ENCODE measurements at regions not wholly inside any gene's neighbourhood (a gene's known extent, or its start where the extent isn't known, plus 50 kb on each side); places are given as distances from the start of the nearest gene placed in this dataset.

DNA sequence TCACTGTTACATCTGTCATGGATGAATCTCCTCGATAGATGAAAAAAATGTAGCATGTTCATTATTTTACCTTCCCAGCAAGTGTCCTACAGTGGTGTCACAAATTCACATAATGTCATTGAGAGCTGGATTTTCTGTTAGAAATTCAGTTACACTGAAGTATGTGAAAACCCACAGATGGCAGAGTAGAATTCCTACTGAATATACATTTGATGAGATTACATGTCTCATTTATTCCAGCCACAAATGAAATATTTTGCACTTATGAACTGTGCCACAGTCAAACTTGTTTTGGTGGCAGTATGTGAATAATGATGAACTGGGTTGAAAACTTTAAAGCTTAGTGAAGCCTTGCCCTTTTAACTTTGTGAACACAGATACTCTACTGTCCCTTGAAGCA, 301.9 kb upstream of the DPYD start:
- Histone ChIP-seq H3K4me3 (no peak overlapping the region), H3K4me1 (no peaks in the 10 kb centered on the region), H3K27me3 (ENCODE audit: low read depth) (no peaks in the 10 kb centered on the region), H3K9me3 (replicated peaks) (no peaks in the 10 kb centered on the region), H3K27ac (replicated peaks) (no peak overlapping the region), H3K36me3 (no peaks in the 10 kb centered on the region)
- TF ChIP-seq, protein P1, sequence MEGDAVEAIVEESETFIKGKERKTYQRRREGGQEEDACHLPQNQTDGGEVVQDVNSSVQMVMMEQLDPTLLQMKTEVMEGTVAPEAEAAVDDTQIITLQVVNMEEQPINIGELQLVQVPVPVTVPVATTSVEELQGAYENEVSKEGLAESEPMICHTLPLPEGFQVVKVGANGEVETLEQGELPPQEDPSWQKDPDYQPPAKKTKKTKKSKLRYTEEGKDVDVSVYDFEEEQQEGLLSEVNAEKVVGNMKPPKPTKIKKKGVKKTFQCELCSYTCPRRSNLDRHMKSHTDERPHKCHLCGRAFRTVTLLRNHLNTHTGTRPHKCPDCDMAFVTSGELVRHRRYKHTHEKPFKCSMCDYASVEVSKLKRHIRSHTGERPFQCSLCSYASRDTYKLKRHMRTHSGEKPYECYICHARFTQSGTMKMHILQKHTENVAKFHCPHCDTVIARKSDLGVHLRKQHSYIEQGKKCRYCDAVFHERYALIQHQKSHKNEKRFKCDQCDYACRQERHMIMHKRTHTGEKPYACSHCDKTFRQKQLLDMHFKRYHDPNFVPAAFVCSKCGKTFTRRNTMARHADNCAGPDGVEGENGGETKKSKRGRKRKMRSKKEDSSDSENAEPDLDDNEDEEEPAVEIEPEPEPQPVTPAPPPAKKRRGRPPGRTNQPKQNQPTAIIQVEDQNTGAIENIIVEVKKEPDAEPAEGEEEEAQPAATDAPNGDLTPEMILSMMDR (IDR thresholded peaks at IDR 0.05; ENCODE audit: borderline replicate concordance): no peak
- DNase-seq: no peak
- intact Hi-C loops (cut with micrococcal nuclease): no loop called here

DNA sequence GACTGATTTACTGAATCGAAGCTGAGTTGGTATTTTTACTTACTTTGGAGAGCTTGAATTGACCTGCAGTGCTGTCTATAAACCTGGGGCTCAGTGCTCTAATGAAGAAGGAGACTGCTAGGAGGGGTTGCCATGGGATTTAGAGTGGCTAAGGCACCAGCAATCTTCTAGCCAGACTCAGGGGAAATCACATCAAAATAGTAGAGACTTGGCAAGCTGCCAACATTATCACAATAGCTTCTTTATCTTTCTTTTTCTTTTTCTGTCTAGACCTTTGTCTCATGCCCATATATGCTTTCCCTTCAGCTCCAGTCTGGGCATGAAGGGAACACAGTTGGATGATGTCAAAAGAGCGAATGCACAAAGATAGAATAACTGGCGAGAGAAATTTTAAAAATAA, 301.1 kb upstream of the DPYD start:
- Histone ChIP-seq H3K27ac (replicated peaks) (no peak overlapping the region), H3K4me3 (no peak overlapping the region), H3K36me3 (no peaks in the 10 kb centered on the region), H3K27me3 (ENCODE audit: low read depth) (no peaks in the 10 kb centered on the region), H3K9me3 (replicated peaks) (no peaks in the 10 kb centered on the region), H3K4me1 (no peaks in the 10 kb centered on the region)
- intact Hi-C loops (cut with micrococcal nuclease): no loop called here
- TF ChIP-seq, protein P1 (IDR thresholded peaks at IDR 0.05; ENCODE audit: borderline replicate concordance): no peak
- DNase-seq: no peak

DNA sequence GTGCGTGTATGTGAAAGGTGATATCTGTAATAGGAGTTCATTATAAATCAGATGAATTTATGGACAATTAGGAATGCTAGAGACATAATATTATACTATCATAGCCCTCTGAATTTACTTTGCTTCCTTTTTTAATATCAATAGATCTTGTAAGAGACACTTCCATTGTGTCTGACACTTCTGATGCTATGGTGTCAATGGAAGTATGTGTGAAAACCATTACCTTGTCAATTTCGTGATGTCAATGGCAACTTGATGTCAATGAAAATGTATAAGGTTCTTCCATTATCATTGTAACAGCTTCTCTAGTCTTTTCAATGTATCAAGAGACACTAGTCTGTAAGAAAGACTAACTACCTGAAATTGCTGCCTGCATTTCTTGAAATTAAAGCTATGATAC, 296.8 kb upstream of the DPYD start:
- H3K4me3 ChIP-seq: no peak overlapping the region
- intact Hi-C loops (cut with micrococcal nuclease): no loop called here
- no peak for DNase-seq
- no peaks in the 10 kb centered on the region for H3K4me1 ChIP-seq
- no peak overlapping the region for H3K27ac ChIP-seq (replicated peaks)
- TF ChIP-seq, protein P1 (IDR thresholded peaks at IDR 0.05; ENCODE audit: borderline replicate concordance): no peak
- H3K9me3 ChIP-seq (replicated peaks): no peaks in the 10 kb centered on the region
- H3K36me3 ChIP-seq: no peaks in the 10 kb centered on the region
- H3K27me3 ChIP-seq (ENCODE audit: low read depth): no peaks in the 10 kb centered on the region

DNA sequence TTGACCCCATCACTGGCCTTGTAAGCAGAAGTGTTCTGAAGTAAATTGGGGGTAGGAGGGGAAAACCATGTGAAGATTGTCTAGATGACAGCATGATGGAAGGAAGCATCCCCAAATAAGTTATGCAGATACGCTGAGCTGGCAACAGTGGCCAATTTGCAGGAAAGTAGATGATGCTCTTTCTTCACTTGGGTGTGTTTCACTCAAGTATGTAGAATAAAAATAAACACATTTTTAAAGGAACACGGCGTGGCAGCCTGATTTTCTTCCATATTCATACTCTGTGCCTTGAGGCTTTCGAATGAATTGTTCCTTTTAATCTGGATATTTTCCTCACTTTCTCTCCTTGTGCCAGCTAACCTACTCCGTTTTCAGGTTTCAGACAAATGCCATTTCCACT, 295.5 kb upstream of the DPYD start:
- Histone ChIP-seq H3K4me1 (no peaks in the 10 kb centered on the region), H3K9me3 (replicated peaks) (no peaks in the 10 kb centered on the region), H3K27me3 (ENCODE audit: low read depth) (no peaks in the 10 kb centered on the region), H3K4me3 (no peak overlapping the region), H3K36me3 (no peaks in the 10 kb centered on the region), H3K27ac (replicated peaks) (no peak overlapping the region)
- intact Hi-C loops (cut with micrococcal nuclease): no loop called here
- DNase-seq: no peak
- TF ChIP-seq, protein P1 (IDR thresholded peaks at IDR 0.05; ENCODE audit: borderline replicate concordance): no peak

DNA sequence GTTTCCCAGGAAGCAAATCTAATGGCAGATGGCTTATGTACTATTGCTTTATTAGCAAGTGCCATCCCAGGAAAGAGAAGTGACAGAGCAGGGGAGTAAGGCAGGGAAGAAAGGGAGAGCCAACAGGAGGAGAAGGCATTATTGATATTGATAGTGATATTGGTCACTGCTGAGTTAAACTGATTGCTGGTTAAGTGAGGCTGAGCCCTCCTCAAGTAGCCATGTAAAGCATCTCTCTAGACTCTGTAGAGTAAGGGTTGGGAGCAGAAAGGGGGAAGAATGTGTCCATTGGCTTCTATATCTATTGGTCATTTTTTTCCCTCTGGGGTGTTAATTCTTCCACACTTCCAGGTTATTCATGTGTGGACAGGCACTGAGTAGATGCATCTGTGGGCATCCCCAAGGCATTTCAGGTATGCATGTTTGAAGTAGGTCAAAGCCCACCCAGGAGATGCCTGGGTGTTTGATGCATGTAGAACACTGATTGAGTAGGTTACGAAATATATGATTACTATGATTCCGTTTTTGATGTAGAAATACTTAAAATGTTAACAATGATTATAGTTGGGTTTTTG, 290.5 kb upstream of the DPYD start:
- TF ChIP-seq, protein P1 (IDR thresholded peaks at IDR 0.05; ENCODE audit: borderline replicate concordance): no peak
- no peak overlapping the region for H3K4me3 ChIP-seq
- no peaks in the 10 kb centered on the region for H3K36me3 ChIP-seq
- no peak for DNase-seq
- intact Hi-C loops (cut with micrococcal nuclease): no loop called here
- H3K27ac ChIP-seq (replicated peaks): no peak overlapping the region
- H3K27me3 ChIP-seq (ENCODE audit: low read depth): no peaks in the 10 kb centered on the region
- no peaks in the 10 kb centered on the region for H3K9me3 ChIP-seq (replicated peaks)
- H3K4me1 ChIP-seq: no peaks in the 10 kb centered on the region

Data from left ventricle myocardium inferior (tissue), 1 donor.